SW480 (cell line): ENCODE measurements at regions not wholly inside any gene's neighbourhood (a gene's known extent, or its start where the extent isn't known, plus 50 kb on each side); places are given as distances from the start of the nearest gene placed in this dataset.
"Not testable (repeated sequence)": the region's sequence is repeated elsewhere in the genome, so short reads cannot be mapped to it uniquely, and the experiment has no call there.

ENCODE experiments used
- DNase-seq: peaks from one replicate; pipeline ENCODE4 v3.0.0-alpha.2; 2016; ENCODE audit warnings: low spot score

GRCh38 chr1:10941891-10942541 lies 70.4 kb upstream of the TARDBP start:
- peak; percentile 34 for DNase-seq

GRCh38 chr1:10942542-10942912 lies 69.9 kb upstream of the TARDBP start:
- DNase-seq = no peak

DNA sequence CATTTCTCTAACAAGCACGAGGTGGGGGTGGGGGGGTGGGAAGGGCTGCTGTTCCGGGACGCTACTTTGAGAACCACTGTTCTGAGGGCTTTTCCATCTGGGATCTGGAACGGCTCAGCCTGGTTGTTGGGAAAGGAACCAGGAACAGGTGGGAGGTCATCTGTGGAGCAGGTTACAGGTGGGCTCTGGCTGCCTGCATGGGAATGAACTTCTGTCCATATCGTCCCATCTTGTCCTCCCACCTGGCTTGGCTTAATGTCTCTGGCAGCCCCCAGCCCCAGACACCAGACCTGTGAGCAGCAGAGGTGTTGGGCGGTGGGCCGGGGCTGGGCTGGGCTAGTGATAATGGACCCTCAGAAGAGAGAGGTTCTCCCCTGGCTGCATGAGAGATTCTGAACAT lies 69.4 kb upstream of the TARDBP start:
- no peak for DNase-seq

GRCh38 chr1:10943991-10944730 lies 68.3 kb upstream of the TARDBP start:
- peak; percentile 21 for DNase-seq

DNA sequence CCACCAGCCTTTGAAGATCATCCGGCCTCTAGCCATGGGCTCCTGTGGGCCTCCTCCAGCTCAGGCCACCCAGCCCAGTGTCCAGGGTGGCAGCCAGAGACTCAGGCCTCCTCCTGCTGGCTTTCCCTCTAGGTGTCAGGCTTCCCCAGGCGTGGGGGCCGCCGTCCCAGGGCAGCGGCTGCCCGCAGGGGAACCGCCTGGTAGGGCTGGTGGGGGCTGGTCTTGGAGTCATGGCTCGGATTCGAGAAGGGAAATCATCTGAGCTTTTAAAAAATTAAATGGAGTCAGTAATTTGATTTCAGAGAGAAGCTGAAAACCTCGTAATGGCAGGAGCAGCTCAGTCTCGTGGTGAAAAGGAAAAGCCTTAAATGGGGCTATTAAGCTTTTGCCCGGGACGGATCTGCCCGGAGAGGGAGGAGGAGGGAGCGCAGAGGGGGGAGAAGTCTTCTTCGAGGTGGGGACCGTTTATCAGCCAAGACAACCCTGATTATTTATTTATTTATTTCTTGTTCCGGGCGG lies 66.4 kb upstream of the TARDBP start:
- no peak for DNase-seq

DNA sequence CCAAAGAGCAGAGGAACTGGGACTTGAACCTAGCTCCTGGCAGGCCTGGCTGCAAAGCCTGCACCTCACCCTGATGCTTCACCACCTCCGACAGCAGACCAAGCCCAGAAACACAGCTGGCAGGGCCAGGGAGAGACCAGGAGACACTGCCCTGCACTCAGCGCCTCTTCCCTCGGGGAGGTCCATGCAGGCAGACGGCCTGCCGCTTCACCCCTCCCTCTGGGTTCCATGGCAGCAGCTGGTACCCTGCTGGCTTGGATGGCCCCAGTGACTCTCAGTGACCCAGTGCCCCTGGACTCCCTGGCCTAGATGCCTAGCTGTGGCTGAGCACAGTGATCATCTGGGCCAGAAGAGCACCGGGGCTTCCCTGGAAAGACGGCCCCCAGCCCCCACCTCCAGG lies 65.3 kb upstream of the TARDBP start:
- DNase-seq = no peak

GRCh38 chr1:10947691-10948462 lies 64.6 kb upstream of the TARDBP start:
- no peak for DNase-seq

- DNase-seq = no peak
Measured at GRCh38 chr1:10948463-10948775, 64.0 kb upstream of the TARDBP start.

GRCh38 chr1:10950316-10951172 lies 61.9 kb upstream of the TARDBP start:
- DNase-seq = no peak

DNA sequence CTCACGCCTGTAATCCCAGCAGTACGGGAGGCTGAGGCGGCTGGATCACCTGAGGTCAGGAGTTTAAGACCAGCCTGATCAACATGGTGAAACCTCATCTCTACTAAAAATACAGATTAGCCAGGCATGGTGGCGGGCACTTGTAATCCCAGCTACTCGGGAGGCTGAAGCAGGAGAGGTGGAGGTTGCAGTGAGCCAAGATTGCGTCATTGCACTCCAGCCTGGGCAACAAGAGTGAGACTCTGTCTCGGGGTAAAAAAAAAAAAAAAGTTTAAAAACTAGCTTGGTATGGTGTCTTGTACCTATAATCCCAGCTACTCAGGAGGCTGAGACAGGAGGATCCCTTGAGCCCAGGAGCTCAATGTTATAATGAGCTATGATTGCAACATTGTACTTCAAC lies 61.2 kb upstream of the TARDBP start:
- not testable (repeated sequence) for DNase-seq

GRCh38 chr1:10951961-10952360 lies 60.5 kb upstream of the TARDBP start:
- DNase-seq = no peak

DNA sequence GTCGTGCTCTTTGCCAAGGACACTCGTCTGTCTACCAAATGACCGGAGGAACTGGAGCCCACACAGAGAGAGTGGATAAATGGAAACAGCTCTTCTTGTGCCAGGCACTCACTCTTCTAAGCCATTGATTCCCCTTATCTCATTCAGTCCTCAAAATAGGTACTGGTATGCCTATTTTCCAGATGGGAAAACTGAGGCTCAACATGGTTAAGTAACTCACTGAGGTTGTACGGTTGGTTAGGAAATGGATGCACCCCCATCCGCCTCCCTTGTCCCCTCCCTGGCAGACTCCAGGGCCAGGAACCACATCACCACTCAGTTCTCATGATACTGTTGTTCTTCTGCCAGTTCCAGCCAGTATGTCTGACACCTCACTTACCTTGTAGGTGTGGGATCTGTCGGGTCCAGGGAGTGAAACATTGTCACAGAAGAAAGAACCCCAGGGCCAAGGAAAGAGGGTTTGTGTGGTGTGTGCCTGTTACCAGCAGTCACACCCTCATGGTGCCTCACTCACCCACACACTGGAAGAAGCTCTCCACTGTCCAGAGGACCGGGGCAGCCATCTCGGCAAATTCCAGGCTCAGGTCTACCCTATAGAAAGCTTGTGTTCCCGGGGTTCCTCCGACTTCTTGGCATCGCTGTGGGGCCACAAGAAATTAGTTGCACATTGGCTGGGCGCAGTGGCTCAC lies 58.8 kb upstream of the TARDBP start:
- DNase-seq = no peak

DNA sequence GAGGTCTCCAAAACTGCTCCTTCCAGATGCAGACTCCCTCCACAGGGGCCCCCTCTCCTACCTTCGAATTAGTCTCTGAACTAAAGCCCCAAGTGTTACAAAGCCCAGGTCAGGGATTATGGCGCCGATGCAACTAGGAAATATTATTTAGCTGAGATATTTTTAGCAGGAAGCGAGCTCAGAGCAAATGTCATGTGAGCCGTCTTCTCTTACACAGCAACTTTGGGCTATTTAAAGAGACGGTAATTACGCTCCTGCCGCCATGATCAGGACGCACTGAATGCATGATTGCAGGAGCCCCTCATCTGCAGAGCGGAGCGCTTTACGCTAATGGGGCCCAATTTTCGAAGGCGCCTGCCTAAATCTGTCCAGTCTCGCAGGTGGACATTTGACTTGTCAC lies 55.3 kb upstream of the TARDBP start:
- no peak for DNase-seq

DNA sequence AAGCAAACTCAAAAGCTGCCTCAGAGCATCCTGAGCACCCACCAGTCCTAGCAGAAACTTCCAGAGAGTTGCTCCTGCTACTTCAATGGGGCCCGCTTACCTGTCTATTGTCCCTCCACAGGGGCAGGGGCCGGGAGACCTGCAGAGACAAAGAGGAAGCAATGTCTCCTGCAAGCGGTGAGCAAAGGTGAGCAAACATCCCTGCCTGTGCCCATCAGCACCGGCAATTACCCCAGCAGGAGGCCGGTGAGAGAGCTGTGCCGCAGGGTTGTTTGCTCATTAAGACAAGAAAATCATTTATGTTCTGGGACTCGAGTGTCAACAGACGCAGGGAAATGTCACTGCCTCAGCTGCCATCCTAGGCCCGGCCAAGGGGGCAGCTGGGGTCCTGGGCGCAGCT lies 53.8 kb upstream of the TARDBP start:
- no peak for DNase-seq

DNA sequence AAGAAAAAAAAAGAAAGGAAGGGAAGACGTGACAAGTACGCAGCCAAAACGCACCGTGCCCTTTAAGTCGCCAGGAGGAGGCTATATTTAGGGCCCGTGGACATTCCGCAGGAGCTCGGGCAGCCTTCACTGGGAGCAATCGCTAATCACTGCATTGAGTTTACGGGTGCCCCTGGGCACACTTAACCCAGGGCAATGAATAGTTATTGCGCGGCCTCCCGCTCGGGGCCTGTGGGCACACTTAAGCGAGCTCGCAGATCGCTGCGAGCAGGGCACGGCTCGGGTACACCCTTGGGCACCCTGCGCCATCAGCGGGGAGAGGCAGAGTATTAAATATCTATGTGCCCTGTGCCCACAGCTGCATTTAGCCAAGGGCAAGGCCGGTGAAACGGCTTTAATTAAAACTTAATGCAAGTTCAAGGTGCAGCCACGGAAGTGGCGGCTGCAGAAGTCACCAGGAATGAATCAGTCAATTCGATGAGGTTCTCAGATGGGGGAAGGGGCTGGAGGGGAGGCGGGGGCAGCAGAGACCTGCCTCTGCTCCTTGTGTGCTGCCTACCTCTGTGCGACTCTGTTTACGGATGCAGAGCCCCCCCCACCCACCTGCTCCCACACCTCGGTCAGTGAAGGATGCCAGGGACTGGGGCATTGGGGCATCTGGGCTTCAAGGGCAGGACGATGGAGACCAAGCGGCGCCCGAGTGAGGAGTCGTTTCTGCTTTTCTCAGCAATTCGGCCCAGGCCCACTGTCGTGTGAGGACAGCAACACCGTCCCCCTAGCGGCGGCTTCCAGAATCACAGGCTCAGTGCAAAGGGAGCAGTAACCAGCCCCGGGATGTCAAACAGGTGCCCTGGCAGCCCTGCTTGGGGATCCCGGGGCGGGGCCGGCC lies 51.8 kb upstream of the TARDBP start:
- DNase-seq = peak; percentile 77

DNA sequence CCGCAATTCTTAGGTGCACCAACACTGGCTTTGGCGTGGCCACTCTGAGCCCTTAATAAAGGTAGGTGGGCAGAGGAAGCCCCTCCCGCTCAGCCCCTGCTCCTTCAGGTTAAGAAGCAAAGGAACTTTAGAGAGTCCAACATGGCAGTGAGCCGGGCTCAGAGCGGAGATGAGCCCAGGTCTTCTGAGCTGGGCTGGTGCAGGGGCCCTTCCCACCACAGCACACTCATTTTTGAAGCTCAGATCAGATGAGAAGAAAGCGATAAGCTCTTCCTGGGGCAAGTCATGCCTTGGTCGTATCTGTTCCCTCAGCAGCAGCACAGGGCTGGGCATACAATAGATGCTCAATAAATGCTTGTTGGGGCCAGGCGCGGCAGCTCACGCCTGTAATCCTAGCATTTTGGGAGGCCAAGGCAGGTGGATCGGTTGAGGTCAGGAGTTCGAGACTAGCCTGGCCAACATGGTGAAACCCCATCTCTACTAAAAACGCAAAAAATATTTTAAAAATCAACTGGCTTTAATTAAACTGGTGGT lies 51.1 kb upstream of the TARDBP start:
- no peak for DNase-seq

- DNase-seq = no peak
Measured at GRCh38 chr1:10962483-10962882, 50.0 kb upstream of the TARDBP start.
